HG02938 (cell line): ENCODE measurements at regions not wholly inside any gene's neighbourhood (a gene's known extent, or its start where the extent isn't known, plus 50 kb on each side); places are given as distances from the start of the nearest gene placed in this dataset.

Source experiments
- ATAC-seq: cut with Tn5 transposase; IDR thresholded peaks from one replicate; pipeline ENCODE4 v1.9.1; 2021; ENCODE audit warnings: mild to moderate bottlenecking, moderate library complexity; ENCODE audit not compliant: unreplicated experiment

DNA sequence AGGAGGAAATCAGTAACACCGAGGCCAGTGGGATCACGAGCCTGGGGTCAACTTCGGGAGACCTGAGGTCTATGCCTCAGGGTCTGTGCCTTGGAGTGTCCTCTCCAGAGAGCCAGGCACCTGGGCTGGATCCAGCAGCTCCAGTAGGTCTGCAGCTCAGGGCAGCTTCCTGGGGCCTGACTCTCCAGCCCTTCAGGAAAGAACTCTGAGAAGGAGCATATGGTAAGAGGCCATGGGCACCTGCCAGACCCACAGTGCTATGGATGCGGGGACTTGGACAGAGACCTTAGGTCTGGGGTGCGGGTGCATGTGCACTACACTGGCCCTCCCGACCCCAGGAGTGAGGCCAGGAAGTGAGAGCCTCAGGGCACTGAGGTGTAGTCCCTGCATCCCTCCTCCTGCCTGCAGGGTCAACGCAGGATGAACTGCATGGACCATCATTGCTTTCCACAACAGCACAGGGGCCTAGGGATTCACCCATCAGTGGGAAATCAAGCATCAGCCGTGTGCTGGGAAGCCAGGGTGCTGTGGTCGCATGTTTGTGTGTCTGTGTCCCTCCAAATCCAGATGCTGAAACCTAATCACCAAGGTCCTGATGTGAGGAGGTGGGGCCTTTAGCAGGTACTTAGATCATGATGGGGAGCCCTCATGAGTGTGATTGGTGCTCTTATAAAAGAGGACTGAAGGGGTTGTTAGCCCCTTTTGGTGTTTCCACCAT, 210.9 kb upstream of the CST7 start:
- no peak for ATAC-seq

- ATAC-seq: no peak
Observed at GRCh38 chr20:24738981-24739633, 210.0 kb upstream of the CST7 start.

DNA sequence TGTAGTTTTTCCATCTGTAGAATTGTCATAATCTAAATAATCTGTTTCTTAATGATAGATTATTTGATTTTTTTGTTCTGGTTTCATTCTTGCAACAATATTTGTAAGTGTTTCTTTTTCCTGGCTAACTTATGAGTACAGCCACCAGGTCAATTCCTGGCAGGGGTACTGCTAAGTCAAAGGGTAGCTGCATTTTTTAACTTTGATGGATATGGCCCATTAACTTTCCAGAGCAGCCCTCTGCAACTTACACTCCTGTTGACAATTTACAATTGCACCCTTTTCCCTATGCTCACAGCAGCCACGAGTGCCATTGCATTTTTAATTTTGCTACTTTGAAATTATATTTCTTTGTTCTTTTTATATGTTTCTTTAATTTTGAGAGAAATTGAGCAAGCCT, 209.3 kb upstream of the CST7 start:
- no peak for ATAC-seq

GRCh38 chr20:24741493-24742072, 207.5 kb upstream of the CST7 start:
- no peak for ATAC-seq

DNA sequence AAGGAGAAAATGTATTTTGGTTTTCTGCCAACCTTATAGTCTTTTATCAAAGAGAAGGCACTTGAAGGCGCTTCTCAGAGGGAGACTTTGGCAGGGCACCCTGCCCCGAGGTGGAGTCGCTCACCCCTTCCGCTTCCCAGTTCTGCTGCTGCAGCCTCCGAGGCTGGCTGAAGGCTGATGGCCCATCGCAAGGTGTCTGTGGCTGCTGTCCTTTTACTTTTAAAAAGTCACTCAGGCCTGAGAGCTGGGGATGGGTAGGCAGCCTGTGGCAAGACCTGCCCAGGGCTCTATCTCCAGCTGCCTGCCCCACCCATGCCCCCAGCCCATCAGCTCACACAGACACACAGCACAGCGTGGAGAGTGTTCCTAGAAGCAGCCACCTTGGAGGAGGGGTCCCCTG, 206.6 kb upstream of the CST7 start:
- ATAC-seq: no peak

- ATAC-seq: no peak
Observed at GRCh38 chr20:24742989-24743388, 206.1 kb upstream of the CST7 start.

DNA sequence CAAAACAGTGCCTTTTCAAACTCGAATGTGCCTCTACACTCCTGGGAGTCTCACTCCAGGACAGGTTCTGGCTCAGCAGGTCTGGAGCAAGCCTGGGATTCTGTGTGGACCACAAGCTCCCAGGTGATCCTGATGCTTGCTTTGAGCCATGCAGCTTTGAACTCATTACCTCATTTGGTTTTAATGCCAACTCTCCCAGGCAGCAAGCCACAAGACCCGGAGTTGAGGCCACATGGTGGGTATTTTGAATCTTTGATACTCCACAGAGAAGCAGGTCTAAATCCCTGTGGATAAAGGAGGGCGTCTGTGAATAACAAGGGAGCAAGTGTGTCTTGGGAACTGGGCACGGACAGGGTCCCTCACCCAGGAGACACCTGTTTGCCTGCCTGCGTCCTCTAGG, 205.4 kb upstream of the CST7 start:
- ATAC-seq: no peak

DNA sequence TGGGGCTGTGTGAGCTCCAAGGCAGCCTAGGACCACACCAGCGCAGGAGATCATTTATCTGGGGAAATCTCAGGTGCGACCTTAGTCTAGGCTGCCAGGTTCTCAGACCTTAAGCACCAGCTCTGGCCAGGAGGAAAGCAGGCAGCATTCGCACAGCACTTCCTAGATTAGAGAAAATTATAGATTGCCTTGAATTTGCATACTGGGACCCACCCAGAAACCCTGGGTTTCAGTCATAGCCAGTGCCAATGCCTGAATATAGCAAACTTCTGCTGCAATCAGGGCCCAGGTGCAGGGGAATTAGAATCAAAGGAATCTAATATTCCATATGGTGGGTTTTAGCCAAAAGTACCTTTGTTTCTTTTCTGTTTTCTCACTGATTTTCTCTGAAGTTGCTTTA, 204.3 kb upstream of the CST7 start:
- ATAC-seq: no peak

- no peak for ATAC-seq
Observed at GRCh38 chr20:24745206-24745605, 203.9 kb upstream of the CST7 start.

- ATAC-seq: no peak
Observed at GRCh38 chr20:24745617-24746350, 203.3 kb upstream of the CST7 start.

DNA sequence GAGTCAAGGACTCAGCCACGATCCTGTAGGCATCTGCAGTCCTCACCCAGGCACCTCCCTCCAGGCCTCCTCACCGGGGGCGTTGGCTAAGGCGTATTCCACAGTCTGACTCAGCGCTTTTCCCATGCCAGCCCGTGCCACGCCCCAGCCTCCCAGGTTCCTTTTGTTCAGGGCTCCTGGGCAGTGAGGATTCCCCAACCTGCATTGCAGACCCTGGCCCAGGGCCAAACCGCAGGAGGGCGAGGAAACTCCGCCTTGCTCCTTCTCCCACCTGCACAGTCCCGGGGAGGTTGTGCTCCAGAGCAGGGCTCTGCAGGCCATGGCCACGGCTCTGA, 202.8 kb upstream of the CST7 start:
- ATAC-seq: no peak

GRCh38 chr20:24747010-24747712, 201.9 kb upstream of the CST7 start:
- ATAC-seq: no peak

GRCh38 chr20:24747881-24748595, 201.0 kb upstream of the CST7 start:
- ATAC-seq: no peak

GRCh38 chr20:24751551-24751950, 197.5 kb upstream of the CST7 start:
- ATAC-seq: no peak

- no peak for ATAC-seq
Observed at GRCh38 chr20:24752612-24753011, 196.5 kb upstream of the CST7 start.

DNA sequence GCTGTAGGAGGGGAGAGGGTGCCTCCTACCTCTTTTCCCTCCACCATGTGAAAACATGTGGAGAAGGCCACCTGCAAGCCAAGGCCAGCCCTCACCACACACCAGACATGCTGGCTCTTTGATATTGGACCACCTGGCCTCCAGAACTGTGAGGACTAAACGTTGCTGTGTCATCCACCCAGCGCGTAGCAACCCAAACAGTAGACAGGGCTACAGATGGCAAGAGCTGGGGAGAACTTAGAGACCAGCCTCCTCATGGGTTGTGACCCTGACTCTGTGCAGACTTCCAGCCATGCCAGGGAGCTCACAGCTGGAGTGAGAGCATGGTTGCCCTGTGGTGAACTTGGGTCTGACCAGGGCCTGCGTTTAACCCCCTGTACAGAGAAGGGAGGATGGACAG, 195.9 kb upstream of the CST7 start:
- no peak for ATAC-seq

DNA sequence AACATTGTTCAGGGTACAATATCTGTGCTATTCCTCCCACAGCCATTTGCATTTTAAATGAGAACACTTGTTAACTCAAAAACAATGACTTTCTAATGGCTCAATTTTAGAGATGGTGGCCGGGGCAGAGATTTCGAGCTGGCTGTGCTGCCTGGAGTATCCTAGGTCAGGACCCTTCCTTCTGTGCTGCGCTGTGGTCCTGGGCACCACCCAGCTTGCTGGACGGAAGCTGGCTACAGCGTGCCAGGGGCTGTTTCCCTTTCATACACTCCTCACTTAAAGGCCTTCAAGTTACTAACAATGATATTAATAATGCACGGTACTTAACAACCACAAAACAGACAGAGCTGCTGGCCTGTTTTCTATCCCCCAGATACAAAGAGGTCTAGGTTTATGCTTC, 194.4 kb upstream of the CST7 start:
- ATAC-seq: no peak

- ATAC-seq: no peak
Observed at GRCh38 chr20:24755411-24755922, 193.6 kb upstream of the CST7 start.

DNA sequence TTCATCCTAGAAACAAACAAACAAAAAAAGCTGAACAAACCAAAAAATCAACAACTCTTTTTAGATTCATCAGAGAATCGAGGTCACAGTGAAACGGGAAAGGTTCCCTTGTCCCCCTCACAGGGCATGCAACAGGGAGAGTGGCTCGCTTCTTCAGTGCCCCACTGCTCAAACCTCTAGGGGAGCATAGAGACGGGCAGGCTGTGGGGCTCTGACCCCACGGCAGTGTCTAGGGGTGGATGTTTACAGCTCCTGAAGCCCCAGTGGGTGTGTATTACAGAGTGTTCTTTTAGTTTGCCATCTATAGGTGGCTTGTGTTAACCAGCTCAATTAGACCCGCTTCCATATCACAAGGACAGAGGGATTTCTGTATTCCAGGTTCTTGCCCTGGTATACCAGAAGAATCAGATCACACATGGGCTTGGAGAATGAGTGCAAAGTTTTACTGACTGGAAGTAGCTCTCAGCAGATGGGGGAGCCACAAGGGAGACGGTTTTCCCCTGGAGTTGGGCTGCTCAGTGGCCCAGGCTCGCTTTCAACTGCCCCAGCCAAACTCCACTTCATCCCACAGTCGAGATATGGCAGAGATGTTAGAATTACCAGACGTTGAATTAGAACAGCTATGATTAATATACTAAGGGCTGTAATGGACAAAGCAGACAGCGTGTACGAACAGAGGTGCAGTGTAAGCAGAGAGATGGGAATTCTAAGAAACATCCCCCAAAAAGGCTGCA, 192.6 kb upstream of the CST7 start:
- ATAC-seq: no peak
